ENCODE measurements at regions not wholly inside any gene's neighbourhood (a gene's known extent, or its start where the extent isn't known, plus 50 kb on each side); places are given as distances from the start of the nearest gene placed in this dataset.

- no peak for TF ChIP-seq CTCF (IDR thresholded peaks at IDR 0.05; ENCODE audit: insufficient read depth, missing control alignments)
- FAIRE-seq (no peak), DNase-seq (ENCODE audit: insufficient read length, low spot score) (no peak)
Observed at GRCh38 chr17:52287611-52288010, 129.1 kb upstream of the CA10 start.

GRCh38 chr17:52283872-52284271 is 125.4 kb upstream of the CA10 start:
- DNase-seq (ENCODE audit: insufficient read length, low spot score) (no peak), FAIRE-seq (no peak)
- no peak for TF ChIP-seq CTCF (IDR thresholded peaks at IDR 0.05; ENCODE audit: insufficient read depth, missing control alignments)

GRCh38 chr17:52276381-52277008 is 118.0 kb upstream of the CA10 start:
- TF ChIP-seq CTCF (IDR thresholded peaks at IDR 0.05; ENCODE audit: insufficient read depth, missing control alignments): no peak
- FAIRE-seq (no peak), DNase-seq (ENCODE audit: insufficient read length, low spot score) (no peak)

- FAIRE-seq (no peak), DNase-seq (ENCODE audit: insufficient read length, low spot score) (no peak)
Observed at GRCh38 chr17:52271781-52272180, 113.3 kb upstream of the CA10 start.

GRCh38 chr17:52255347-52255746 is 96.8 kb upstream of the CA10 start:
- TF ChIP-seq CTCF (IDR thresholded peaks at IDR 0.05; ENCODE audit: insufficient read depth, missing control alignments): no peak
- FAIRE-seq: no peak
- no peak for DNase-seq (ENCODE audit: insufficient read length, low spot score)

More at GRCh38 chr17:52271781-52272180, 113.3 kb upstream of the CA10 start:
- TF ChIP-seq CTCF (IDR thresholded peaks at IDR 0.05; ENCODE audit: insufficient read depth, missing control alignments): no peak

GRCh38 chr17:52244689-52245088 is 86.2 kb upstream of the CA10 start:
- TF ChIP-seq CTCF (IDR thresholded peaks at IDR 0.05; ENCODE audit: insufficient read depth, missing control alignments): no peak
- no peak for FAIRE-seq
- no peak for DNase-seq (ENCODE audit: insufficient read length, low spot score)

- DNase-seq (ENCODE audit: insufficient read length, low spot score) (no peak), FAIRE-seq (no peak)
- no peak for TF ChIP-seq CTCF (IDR thresholded peaks at IDR 0.05; ENCODE audit: insufficient read depth, missing control alignments)
Observed at GRCh38 chr17:52242268-52242667, 83.8 kb upstream of the CA10 start.
